ENCODE measurements at regions not wholly inside any gene's neighbourhood (a gene's known extent, or its start where the extent isn't known, plus 50 kb on each side); places are given as distances from the start of the nearest gene placed in this dataset.

DNA sequence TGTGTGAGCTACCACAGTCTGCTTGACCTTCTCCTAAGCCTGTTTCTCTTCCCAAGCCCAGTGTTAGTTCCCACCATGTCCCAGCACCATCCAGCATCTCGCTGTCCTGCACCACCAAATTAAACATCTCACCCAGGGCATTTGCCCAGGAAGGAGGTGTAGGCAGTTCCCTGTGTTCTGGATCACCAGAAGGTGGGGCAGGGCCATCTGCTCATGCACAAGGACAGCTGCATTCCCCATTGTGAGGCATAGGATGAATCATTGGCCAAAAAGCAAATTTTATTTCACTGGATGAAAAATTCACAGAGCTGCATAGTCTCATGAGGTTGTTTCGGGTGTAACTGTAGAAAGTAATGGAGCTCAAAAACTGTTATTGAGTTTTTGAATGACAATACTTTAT lies 89.5 kb upstream of the GRIA1 start:
- FAIRE-seq, result no peak

- FAIRE-seq, result no peak
Measured at GRCh38 chr5:153402550-153402949, 87.9 kb upstream of the GRIA1 start.

DNA sequence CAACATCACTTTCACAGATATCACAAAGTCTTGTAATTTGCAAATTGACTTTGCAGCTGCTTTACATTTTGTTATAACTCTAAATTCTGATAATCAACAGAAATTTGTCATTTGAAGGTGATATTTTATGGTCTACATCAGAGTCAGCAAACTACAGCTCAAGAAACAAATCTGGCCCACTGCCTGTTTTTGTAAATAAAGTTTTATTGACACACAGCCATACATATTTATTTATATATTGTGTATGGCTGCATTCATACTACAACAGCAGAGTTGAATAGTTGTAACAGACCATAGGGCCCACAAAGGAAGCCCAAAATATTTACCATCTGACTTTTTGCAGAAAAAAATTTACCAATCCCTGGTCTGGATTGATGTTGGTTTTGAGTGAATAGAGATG lies 87.0 kb upstream of the GRIA1 start:
- FAIRE-seq, result no peak

- FAIRE-seq, result no peak
Measured at GRCh38 chr5:153404747-153405146, 85.7 kb upstream of the GRIA1 start.

- FAIRE-seq, result no peak
Measured at GRCh38 chr5:153421676-153422075, 68.8 kb upstream of the GRIA1 start.

DNA sequence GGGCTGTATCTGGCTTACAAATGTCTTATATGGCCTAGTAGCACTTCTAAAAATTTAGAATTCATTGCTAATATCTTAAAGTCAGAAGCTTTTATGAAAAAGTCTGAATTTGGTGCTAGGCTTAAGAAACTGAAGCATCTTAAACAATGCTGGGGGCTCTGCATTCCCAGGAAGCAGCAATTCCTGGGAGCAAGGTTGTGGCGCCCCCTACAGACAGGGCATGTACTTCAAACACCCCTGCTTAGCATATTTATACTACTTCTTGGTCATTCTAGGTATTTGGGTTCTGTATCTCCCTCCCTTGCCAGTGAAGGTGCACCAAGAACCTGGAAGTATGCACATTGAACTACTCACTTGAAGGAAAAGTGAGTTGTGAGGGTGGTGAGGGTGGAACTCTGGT lies 64.6 kb upstream of the GRIA1 start:
- no peak for FAIRE-seq

- no peak for FAIRE-seq
Measured at GRCh38 chr5:153429761-153430380, 60.6 kb upstream of the GRIA1 start.

GRCh38 chr5:153432583-153432982 lies 57.9 kb upstream of the GRIA1 start:
- FAIRE-seq, result no peak

DNA sequence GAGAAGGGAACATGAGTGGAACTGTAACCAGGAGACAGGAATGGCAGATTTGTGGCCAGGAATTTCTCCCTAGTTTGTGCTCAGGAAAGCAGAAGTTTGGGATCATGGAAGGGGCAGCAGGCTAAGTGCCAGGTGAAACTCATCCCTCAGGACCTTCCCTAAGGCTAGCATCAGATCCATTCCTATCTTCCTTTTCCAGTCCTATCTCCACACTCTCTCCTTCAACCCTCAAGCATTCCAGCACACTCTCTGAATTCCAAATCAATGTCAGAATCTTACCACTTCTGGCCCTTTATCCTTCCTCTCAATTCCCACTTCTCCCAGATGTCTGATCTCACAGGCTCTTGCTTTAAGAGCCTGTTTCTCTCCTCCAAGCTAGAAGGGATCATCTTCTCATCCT lies 53.2 kb upstream of the GRIA1 start:
- no peak for FAIRE-seq

DNA sequence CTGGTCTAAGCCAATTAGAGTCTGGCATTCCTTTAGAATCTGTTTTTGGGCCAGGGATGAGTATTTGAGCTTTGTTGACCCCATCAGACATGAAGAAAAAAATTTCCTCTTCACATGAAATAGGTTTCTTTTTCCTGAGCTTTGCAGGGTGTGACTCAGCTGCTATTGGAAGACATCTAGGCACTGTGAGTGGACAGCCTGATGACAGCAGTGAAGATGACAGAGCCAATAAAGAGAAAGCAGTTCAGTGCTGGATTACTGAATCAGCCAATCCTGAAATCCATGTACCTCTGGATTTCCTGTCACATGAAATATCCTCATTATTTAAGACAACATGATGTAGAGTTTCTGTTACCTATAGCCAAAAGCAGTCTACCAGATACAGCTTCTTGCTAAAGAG lies 51.3 kb upstream of the GRIA1 start:
- no peak for FAIRE-seq
